LoVo (cell line): ENCODE measurements at regions not wholly inside any gene's neighbourhood (a gene's known extent, or its start where the extent isn't known, plus 50 kb on each side); places are given as distances from the start of the nearest gene placed in this dataset.
A peak's percentile ranks its signal among the peaks of the same experiment; 100 is the strongest.

Experiments
- DNase-seq: peaks from one replicate; pipeline ENCODE4 v3.0.0-alpha.2; 2016; ENCODE audit warnings: low spot score

- DNase-seq = peak; percentile 75
These were observed 1016.0 kb downstream of the MCTP2 start for GRCh38 chr15:95247071-95247984.

DNA sequence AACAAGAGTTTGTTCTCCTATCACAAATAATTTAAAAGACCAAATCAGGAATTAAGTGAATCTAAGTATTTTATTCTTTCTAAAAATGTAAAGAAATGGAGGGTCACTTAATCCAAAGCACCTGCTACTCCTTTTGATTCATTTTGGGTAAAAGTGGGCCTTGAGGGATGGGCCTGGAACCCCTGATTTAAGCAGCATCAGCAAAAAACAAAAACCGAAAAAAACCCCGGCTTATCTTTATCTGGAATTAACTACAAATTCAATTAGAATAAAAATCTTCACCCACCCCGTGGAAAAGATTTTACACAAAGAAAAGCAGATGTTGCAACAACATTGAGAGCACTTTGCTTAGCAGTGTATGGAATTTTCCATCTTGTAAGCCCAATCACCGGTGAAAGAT is 1018.2 kb downstream of the MCTP2 start:
- no peak for DNase-seq

GRCh38 chr15:95252404-95252803 is 1021.0 kb downstream of the MCTP2 start:
- DNase-seq = no peak

DNA sequence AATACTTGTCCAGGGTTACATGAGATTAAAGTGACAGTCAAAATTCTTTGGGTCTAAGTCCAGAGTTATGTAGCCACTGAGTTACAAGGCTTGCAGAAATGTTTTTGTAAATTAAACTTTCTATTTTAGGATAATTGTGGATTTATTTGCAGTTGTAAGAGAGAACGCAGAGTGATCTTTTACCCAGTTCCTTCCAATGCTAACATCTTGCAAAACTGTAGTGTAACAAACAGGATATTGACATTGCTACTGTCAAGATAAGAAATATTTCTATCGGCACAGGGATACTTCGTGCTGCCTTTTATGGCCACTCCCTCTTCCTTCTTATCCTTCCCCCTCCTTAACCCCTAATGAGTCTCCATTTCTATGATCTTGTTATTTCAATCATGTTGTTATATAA is 1022.9 kb downstream of the MCTP2 start:
- no peak for DNase-seq

DNA sequence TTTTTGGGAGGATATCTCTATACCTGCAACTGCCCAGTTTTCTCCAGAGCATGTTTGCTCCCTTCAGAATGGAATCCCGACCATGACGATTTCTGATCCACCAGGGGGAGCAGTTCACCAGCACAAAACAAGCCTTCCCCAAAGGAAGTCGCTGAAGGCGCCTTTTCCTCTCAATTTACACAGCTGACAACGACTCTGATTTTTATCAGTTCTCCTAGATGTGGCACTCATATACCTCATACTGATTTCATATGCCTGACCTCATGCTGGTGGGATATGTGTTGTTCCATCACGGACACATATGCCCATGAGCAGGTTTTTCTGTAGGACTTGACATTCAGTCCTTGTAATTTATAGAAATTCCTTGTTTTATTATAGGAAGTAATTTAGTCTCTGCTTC is 1028.2 kb downstream of the MCTP2 start:
- DNase-seq = peak; percentile 65

DNA sequence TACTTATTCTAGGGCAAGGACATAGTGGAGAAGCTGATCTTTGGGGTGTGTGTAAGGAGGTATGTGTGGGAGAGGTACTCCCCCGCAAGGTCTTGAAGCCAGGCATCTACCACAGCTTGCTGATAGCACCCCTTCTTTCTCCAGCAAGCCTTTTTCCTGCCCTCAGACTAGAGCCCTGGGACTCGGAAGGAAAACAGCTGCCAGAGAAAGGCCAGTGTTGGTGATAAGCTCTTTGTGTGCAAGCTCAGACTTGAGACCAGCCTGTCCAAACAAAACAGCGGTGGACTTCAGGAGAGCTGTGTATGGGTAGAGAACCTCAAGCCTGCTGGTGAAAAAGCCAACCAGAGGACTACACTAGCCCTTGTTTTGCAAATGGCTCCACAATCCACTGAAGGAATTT is 1028.6 kb downstream of the MCTP2 start:
- DNase-seq = no peak

GRCh38 chr15:95260856-95261255 is 1029.5 kb downstream of the MCTP2 start:
- no peak for DNase-seq

DNA sequence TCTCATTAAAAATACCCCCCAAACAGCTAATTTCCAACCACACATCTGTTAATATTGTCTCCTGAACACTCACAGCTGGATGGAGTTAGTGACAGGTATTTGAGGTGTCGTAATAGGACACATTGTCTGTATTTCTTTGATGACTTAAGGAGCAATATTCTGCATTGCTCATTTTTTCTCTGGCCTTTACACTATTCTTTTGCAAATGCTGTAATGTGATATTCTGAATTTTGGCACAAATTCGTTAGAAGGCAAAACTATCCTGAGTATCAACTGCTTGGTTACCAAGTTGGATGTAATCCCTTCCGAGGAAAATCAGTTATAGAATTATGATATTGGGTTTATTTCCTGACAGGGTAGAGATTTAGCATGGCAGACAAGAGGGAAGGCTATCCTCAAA is 1030.2 kb downstream of the MCTP2 start:
- DNase-seq = no peak

- DNase-seq = no peak
These were observed 1030.6 kb downstream of the MCTP2 start for GRCh38 chr15:95261968-95262367.

- no peak for DNase-seq
These were observed 1031.7 kb downstream of the MCTP2 start for GRCh38 chr15:95262866-95263564.

GRCh38 chr15:95263751-95264150 is 1032.4 kb downstream of the MCTP2 start:
- no peak for DNase-seq

- no peak for DNase-seq
These were observed 1034.1 kb downstream of the MCTP2 start for GRCh38 chr15:95265419-95265997.

DNA sequence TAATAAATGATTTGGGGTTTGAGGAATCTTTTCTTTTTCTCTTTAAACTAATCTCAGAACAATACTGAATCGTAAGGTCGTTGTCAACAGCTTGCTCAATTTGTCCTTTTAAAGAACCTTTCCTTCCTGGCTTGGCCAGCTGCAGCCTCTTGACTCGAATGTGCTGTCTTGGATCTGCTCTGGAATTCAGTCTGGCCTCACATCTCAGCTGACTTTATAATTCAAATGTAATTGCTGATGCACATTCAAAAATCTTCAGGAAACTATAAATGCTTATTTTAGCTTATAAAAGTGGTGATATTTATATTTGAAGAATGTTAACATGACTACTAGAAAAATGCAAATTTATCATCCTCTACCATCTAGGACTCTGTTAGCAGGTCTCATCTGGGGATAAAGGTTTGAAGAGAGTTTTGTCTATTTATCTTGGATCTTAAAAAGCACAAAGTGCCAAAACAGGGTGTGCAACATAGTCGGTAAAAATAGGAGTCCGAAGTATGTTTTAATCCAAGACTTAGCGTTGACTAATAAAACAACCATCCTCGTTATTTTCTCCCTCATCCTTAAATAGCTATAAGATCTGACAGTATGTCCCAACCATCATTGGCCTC is 1035.2 kb downstream of the MCTP2 start:
- no peak for DNase-seq

- DNase-seq = no peak
These were observed 1036.1 kb downstream of the MCTP2 start for GRCh38 chr15:95267481-95267880.

GRCh38 chr15:95269242-95270183 is 1038.2 kb downstream of the MCTP2 start:
- DNase-seq = no peak

GRCh38 chr15:95274101-95274500 is 1042.7 kb downstream of the MCTP2 start:
- DNase-seq = no peak

DNA sequence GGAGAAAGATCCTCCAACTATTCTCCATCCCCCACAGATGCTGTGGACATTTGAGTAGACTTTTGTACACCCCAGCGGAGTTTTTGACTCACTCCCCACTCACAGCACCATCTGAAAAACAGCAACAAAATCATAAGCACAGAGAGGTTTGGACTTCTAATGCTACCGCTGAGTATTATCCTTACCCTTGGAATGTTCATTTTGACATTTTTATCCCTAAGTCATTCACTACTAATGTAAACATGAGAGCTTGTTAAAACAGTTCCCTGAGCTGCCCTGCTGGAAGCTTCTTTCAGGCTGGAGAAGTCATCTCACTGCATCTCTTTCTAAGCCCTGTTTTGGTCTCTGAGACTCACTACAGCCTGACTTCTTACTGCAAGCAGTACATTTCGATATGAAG is 1045.9 kb downstream of the MCTP2 start:
- DNase-seq = no peak

DNA sequence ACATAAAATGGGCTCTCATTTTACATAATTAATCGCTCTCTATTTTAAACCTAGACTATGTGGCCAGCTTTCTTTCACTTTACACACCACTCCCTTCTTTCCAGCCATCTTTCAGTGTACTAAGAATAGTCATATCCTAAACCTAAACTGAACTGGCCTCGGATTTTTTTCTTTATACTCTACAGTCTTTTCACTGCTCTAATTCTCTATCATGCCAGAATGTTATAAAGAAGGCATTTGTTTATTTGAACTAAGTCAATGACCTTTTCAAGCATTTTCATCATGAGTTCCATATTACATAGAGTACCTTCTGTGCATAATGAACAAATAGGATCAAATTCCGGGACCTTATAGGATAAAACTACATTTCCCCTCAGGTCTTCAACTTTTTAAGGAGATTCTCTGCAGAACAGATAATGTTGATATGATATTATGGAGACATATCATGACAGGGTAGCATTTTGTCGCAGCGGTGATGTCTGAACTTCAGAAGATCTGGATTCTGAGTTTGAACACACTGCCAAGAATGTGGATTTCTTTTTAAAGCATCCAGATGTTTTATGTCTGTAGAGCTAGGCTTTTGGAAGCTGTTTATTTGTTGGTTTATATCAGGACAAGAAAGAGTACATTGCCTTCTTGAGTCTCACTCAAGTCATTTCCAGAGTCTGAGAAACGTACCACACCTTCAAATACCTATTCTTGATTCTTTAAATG is 1047.3 kb downstream of the MCTP2 start:
- DNase-seq = no peak

GRCh38 chr15:95279277-95280019 is 1048.1 kb downstream of the MCTP2 start:
- DNase-seq = no peak

- no peak for DNase-seq
These were observed 1049.3 kb downstream of the MCTP2 start for GRCh38 chr15:95280711-95281110.
